WTC11 (cell line): ENCODE measurements at regions not wholly inside any gene's neighbourhood (a gene's known extent, or its start where the extent isn't known, plus 50 kb on each side); places are given as distances from the start of the nearest gene placed in this dataset.

Experiments
- ATAC-seq: fragments of 200-7000 bp; cut with Tn5 transposase; 2 replicates; pipeline ENCODE4 v1.10.0; 2021; ENCODE audit warnings: mild to moderate bottlenecking, moderate library complexity
- CTCF ChIA-PET: fragments of 300-600 bp; sonication (Branson Sonifier 250); formaldehyde crosslinking; loops from one replicate; lab custom pipeline; 2021; ENCODE audit warnings: antibody characterized with exemption; lab: Charles Lee
- POLR2A ChIA-PET: fragments of 350-600 bp; sonication (Branson Sonifier 250); formaldehyde crosslinking; loops from one replicate; lab custom pipeline; 2021; ENCODE audit warnings: antibody characterized with exemption; lab: Charles Lee
- DNase-seq: peaks from one replicate; pipeline ENCODE4 v3.0.0; 2021; ENCODE audit warnings: low spot score
- H3K27ac Mint-ChIP-seq: 2 replicates; pipeline ENCODE4 v1.8.0; 2021; ENCODE audit warnings: mixed read lengths
- H3K27me3 Mint-ChIP-seq: 2 replicates; pipeline ENCODE4 v1.8.0; 2021; ENCODE audit warnings: low read depth, mild to moderate bottlenecking, moderate library complexity, mixed read lengths
- H3K36me3 Mint-ChIP-seq: 2 replicates; pipeline ENCODE4 v1.8.0; 2021; ENCODE audit warnings: mixed read lengths
- H3K4me1 Mint-ChIP-seq: 2 replicates; pipeline ENCODE4 v1.8.0; 2022; ENCODE audit warnings: mixed read lengths
- H3K4me3 Mint-ChIP-seq: 2 replicates; pipeline ENCODE4 v1.8.0; 2021; ENCODE audit warnings: mild to moderate bottlenecking, moderate library complexity, mixed read lengths
- H3K9me3 Mint-ChIP-seq: 2 replicates; pipeline ENCODE4 v1.8.0; 2021; ENCODE audit warnings: mixed read lengths
- ARID4B ChIP-seq: sonication (generic); formaldehyde crosslinking; IDR thresholded peaks from 2 replicates; pipeline ENCODE4 v1.8.0; 2023; ENCODE audit warnings: missing genetic modification reagents, mild to moderate bottlenecking, borderline replicate concordance
- ATF2 ChIP-seq: sonication (generic); formaldehyde crosslinking; IDR thresholded peaks from 2 replicates; pipeline ENCODE4 v1.8.1; 2022; ENCODE audit warnings: low read depth, missing genetic modification reagents, borderline replicate concordance
- CREM ChIP-seq: sonication (generic); formaldehyde crosslinking; IDR thresholded peaks from 2 replicates; pipeline ENCODE4 v1.8.1; 2022; ENCODE audit warnings: mild to moderate bottlenecking, missing genetic modification reagents, moderate library complexity
- E2F1 ChIP-seq: sonication (generic); formaldehyde crosslinking; IDR thresholded peaks from 2 replicates; pipeline ENCODE4 v1.8.0; 2022; ENCODE audit warnings: mild to moderate bottlenecking, missing genetic modification reagents
- ELF4 ChIP-seq: sonication (generic); formaldehyde crosslinking; IDR thresholded peaks from 2 replicates; pipeline ENCODE4 v1.8.1; 2022; ENCODE audit warnings: low read depth, mild to moderate bottlenecking, moderate library complexity, missing genetic modification reagents
- FOXP1 ChIP-seq: sonication (generic); formaldehyde crosslinking; IDR thresholded peaks from 2 replicates; pipeline ENCODE4 v1.8.0; 2022; ENCODE audit warnings: missing genetic modification reagents, mild to moderate bottlenecking, moderate library complexity, borderline replicate concordance
- IRF2 ChIP-seq: sonication (generic); formaldehyde crosslinking; IDR thresholded peaks from 2 replicates; pipeline ENCODE4 v1.8.0; 2022; ENCODE audit warnings: low read depth, missing genetic modification reagents, borderline replicate concordance
- JUN ChIP-seq: sonication (generic); formaldehyde crosslinking; IDR thresholded peaks from 2 replicates; pipeline ENCODE4 v1.8.0; 2023; ENCODE audit warnings: mild to moderate bottlenecking, missing genetic modification reagents
- KAT7 ChIP-seq: sonication (generic); formaldehyde crosslinking; IDR thresholded peaks from 2 replicates; pipeline ENCODE4 v1.8.1; 2023; ENCODE audit warnings: missing genetic modification reagents, mild to moderate bottlenecking, borderline replicate concordance
- MAX ChIP-seq: sonication (generic); formaldehyde crosslinking; IDR thresholded peaks from 2 replicates; pipeline ENCODE4 v1.8.0; 2022; ENCODE audit warnings: mild to moderate bottlenecking, missing genetic modification reagents
- NR1H2 ChIP-seq: sonication (generic); formaldehyde crosslinking; IDR thresholded peaks from 2 replicates; pipeline ENCODE4 v1.9.0; 2021; ENCODE audit warnings: mild to moderate bottlenecking, moderate library complexity, missing genetic modification reagents
- OVOL2 ChIP-seq: fragments of 250-450 bp; sonication (Bioruptor Pico); IDR thresholded peaks from 2 replicates; pipeline ENCODE4 v1.9.0; 2021; ENCODE audit warnings: mild to moderate bottlenecking, borderline replicate concordance
- USF2 ChIP-seq: sonication (generic); formaldehyde crosslinking; IDR thresholded peaks from 2 replicates; pipeline ENCODE4 v1.8.1; 2023; ENCODE audit warnings: mild to moderate bottlenecking, missing genetic modification reagents, moderate library complexity
- ZBTB21 ChIP-seq: sonication (generic); formaldehyde crosslinking; IDR thresholded peaks from 2 replicates; pipeline ENCODE4 v1.8.1; 2023; ENCODE audit warnings: mild to moderate bottlenecking, missing genetic modification reagents, borderline replicate concordance
- ZNF121 ChIP-seq: sonication (generic); formaldehyde crosslinking; IDR thresholded peaks from 2 replicates; pipeline ENCODE4 v1.8.0; 2023; ENCODE audit warnings: missing genetic modification reagents
- ZNF138 ChIP-seq: sonication (generic); formaldehyde crosslinking; conservative IDR thresholded peaks from 2 replicates; pipeline ENCODE4 v1.8.1; 2022; ENCODE audit warnings: mild to moderate bottlenecking, moderate library complexity, missing genetic modification reagents
- ZNF219 ChIP-seq: sonication (generic); formaldehyde crosslinking; IDR thresholded peaks from 2 replicates; pipeline ENCODE4 v1.8.0; 2023; ENCODE audit warnings: missing genetic modification reagents, mild to moderate bottlenecking, borderline replicate concordance
- ZNF281 ChIP-seq: sonication (generic); formaldehyde crosslinking; IDR thresholded peaks from 2 replicates; pipeline ENCODE4 v1.8.0; 2023; ENCODE audit warnings: mild to moderate bottlenecking, missing genetic modification reagents
- ZNF396 ChIP-seq: fragments of 250-450 bp; sonication (Bioruptor Pico); IDR thresholded peaks from 2 replicates; pipeline ENCODE4 v1.8.0; 2021; ENCODE audit warnings: mild to moderate bottlenecking, moderate library complexity, borderline replicate concordance
- ZNF423 ChIP-seq: fragments of 250-450 bp; sonication (Bioruptor Pico); IDR thresholded peaks from 2 replicates; pipeline ENCODE4 v2.1.2; 2022; ENCODE audit warnings: mild to moderate bottlenecking, moderate library complexity
- ZNF512 ChIP-seq: sonication (generic); formaldehyde crosslinking; IDR thresholded peaks from 2 replicates; pipeline ENCODE4 v1.8.1; 2022; ENCODE audit warnings: missing genetic modification reagents, borderline replicate concordance
- ZNF671 ChIP-seq: fragments of 250-450 bp; sonication (Bioruptor Pico); IDR thresholded peaks from 2 replicates; pipeline ENCODE4 v1.8.0; 2021; ENCODE audit warnings: mild to moderate bottlenecking

- no peak for DNase-seq
- Mint-ChIP-seq H3K27ac (no peak overlapping the region), H3K4me1 (no peaks in the 10 kb centered on the region), H3K4me3 (no peak overlapping the region), H3K9me3 (no peaks in the 10 kb centered on the region), H3K36me3 (no peaks in the 10 kb centered on the region), H3K27me3 (no peaks in the 10 kb centered on the region)
- ChIA-PET CTCF (interaction anchor here (0.6 kb wide), 1 partner anchor 12 kb away, joined by 3 read pairs; no protein-coding TSS in a partner anchor), POLR2A (no interaction called here)
- ATAC-seq, result no peak
- no peak for TF ChIP-seq ZBTB21 (CRISPR knock-in tag)
- no peak for TF ChIP-seq ZNF423
- no peak for TF ChIP-seq ARID4B (CRISPR knock-in tag)
- no peak for TF ChIP-seq ZNF512 (CRISPR knock-in tag)
- no peak for TF ChIP-seq ZNF219 (CRISPR knock-in tag)
- no peak for TF ChIP-seq ZNF121
- no peak for TF ChIP-seq ZNF138
- no peak for TF ChIP-seq USF2 (CRISPR knock-in tag)
- no peak for TF ChIP-seq ZNF671 (CRISPR knock-in tag)
- no peak for TF ChIP-seq ELF4
- no peak for TF ChIP-seq FOXP1 (CRISPR knock-in tag)
- no peak for TF ChIP-seq NR1H2 (CRISPR knock-in tag)
- no peak for TF ChIP-seq OVOL2
- no peak for TF ChIP-seq KAT7 (CRISPR knock-in tag)
- TF ChIP-seq CREM (CRISPR knock-in tag), result no peak
These were observed 130.6 kb upstream of the NKX1-1 start for GRCh38 chr4:1536579-1537409.

GRCh38 chr4:1535926-1536578 is 129.8 kb upstream of the NKX1-1 start:
- ATAC-seq, result no peak
- Mint-ChIP-seq H3K27ac (no peak overlapping the region), H3K9me3 (no peaks in the 10 kb centered on the region), H3K36me3 (no peaks in the 10 kb centered on the region), H3K4me3 (no peak overlapping the region), H3K4me1 (no peaks in the 10 kb centered on the region), H3K27me3 (no peaks in the 10 kb centered on the region)
- no peak for DNase-seq
- POLR2A ChIA-PET, result no interaction called here
- CTCF ChIA-PET, result interaction anchor here (0.6 kb wide), 1 partner anchor 13 kb away, joined by 3 read pairs; no protein-coding TSS in a partner anchor
- TF ChIP-seq JUN (CRISPR knock-in tag) (no peak), ZNF281 (CRISPR knock-in tag) (no peak), ATF2 (CRISPR knock-in tag) (no peak), MAX (CRISPR knock-in tag) (no peak), IRF2 (CRISPR knock-in tag) (no peak), ZNF396 (CRISPR knock-in tag) (no peak), E2F1 (no peak)
